RWPE2 (cell line): ENCODE measurements at regions not wholly inside any gene's neighbourhood (a gene's known extent, or its start where the extent isn't known, plus 50 kb on each side); places are given as distances from the start of the nearest gene placed in this dataset.

Source experiments
- ATAC-seq: fragments of 200-7000 bp; cut with Tn5 transposase; 3 replicates; pipeline ENCODE4 v1.9.1; 2021; ENCODE audit warnings: low read depth
- DNase-seq: peaks from one replicate; pipeline ENCODE4 v3.0.0-alpha.2; 2020; ENCODE audit warnings: low spot score
- H3K27ac ChIP-seq: fragments of 450-650 bp; 2 replicates; pipeline ENCODE4 v1.5.1; 2017; ENCODE audit warnings: mild to moderate bottlenecking; ENCODE audit not compliant: poor library complexity, severe bottlenecking
- H3K27me3 ChIP-seq: fragments of 250-450 bp; sonication (Bioruptor Pico); 2 replicates; pipeline ENCODE4 v1.5.1; 2021; ENCODE audit warnings: mild to moderate bottlenecking, moderate library complexity; ENCODE audit not compliant: insufficient read depth, poor library complexity, severe bottlenecking
- H3K36me3 ChIP-seq: fragments of 250-450 bp; sonication (Bioruptor Pico); 2 replicates; pipeline ENCODE4 v1.5.1; 2020; ENCODE audit warnings: low read depth, mild to moderate bottlenecking, moderate library complexity
- H3K4me1 ChIP-seq: fragments of 250-450 bp; sonication (Bioruptor Pico); 2 replicates; pipeline ENCODE4 v1.5.1; 2021; ENCODE audit warnings: mild to moderate bottlenecking, moderate library complexity; ENCODE audit not compliant: insufficient read depth, poor library complexity, severe bottlenecking
- H3K4me3 ChIP-seq: fragments of 250-450 bp; sonication (Bioruptor Pico); 2 replicates; pipeline ENCODE4 v1.5.1; 2021; ENCODE audit warnings: mild to moderate bottlenecking, moderate library complexity; ENCODE audit not compliant: severe bottlenecking
- H3K9me3 ChIP-seq: fragments of 250-450 bp; sonication (Bioruptor Pico); 2 replicates; pipeline ENCODE4 v1.5.1; 2021; ENCODE audit warnings: mild to moderate bottlenecking, moderate library complexity; ENCODE audit not compliant: severe bottlenecking
- CTCF ChIP-seq: fragments of 450-650 bp; IDR thresholded peaks from one replicate; pipeline ENCODE4 v1.5.1; 2017; ENCODE audit warnings: mild to moderate bottlenecking, moderate library complexity; ENCODE audit not compliant: poor library complexity, severe bottlenecking

GRCh38 chrY:17184299-17184698 lies 695.7 kb downstream of the CDY2B start:
- no peaks in the 10 kb centered on the region for H3K9me3 ChIP-seq
- H3K36me3 ChIP-seq, result no peaks in the 10 kb centered on the region
- peak; percentile 78 for ATAC-seq
- DNase-seq, result peak; percentile 67
- no peak overlapping the region for H3K4me3 ChIP-seq
- H3K27me3 ChIP-seq, result no peaks in the 10 kb centered on the region
- H3K4me1 ChIP-seq, result no peaks in the 10 kb centered on the region
- TF ChIP-seq CTCF, result no peak
- H3K27ac ChIP-seq, result peak overlapping the region; percentile 9

GRCh38 chrY:17166881-17167280 lies 713.1 kb downstream of the CDY2B start:
- H3K4me1 ChIP-seq, result peaks cover 7% of the 10 kb centered on the region
- no peak for DNase-seq
- H3K4me3 ChIP-seq, result no peak overlapping the region
- H3K27ac ChIP-seq, result no peak overlapping the region
- H3K9me3 ChIP-seq, result no peaks in the 10 kb centered on the region
- TF ChIP-seq CTCF, result no peak
- H3K27me3 ChIP-seq, result no peaks in the 10 kb centered on the region
- ATAC-seq, result peak; percentile 87
- no peaks in the 10 kb centered on the region for H3K36me3 ChIP-seq

DNA sequence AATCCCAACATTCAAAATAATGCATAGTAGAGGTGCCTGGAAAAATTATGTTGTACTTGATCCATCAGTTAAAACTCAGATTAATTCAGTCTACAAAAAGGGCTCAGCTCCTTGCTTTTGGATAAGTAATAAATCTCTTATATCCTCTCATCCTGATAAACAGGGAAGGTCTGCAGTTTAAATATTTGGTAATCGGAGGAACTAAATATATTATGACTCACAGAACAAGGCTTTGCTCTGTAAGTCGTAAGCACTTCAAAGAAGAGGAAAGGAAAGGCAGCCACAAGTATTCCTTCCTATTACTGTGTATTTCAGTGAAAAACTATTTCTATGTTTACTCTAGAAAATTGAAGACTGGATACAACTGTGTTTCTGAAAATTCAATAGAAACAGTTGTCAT lies 757.9 kb downstream of the CDY2B start:
- H3K9me3 ChIP-seq, result no peaks in the 10 kb centered on the region
- H3K27ac ChIP-seq, result no peak overlapping the region
- DNase-seq (no peak), ATAC-seq (0 out of 3 replicates have a peak, but pooled peaks have one; percentile 23)
- no peak overlapping the region for H3K4me3 ChIP-seq
- TF ChIP-seq CTCF, result no peak
- H3K4me1 ChIP-seq, result no peaks in the 10 kb centered on the region
- H3K36me3 ChIP-seq, result no peaks in the 10 kb centered on the region
- no peaks in the 10 kb centered on the region for H3K27me3 ChIP-seq

GRCh38 chrY:17085303-17085702 lies 794.7 kb downstream of the CDY2B start:
- H3K9me3 ChIP-seq, result no peaks in the 10 kb centered on the region
- DNase-seq, result no peak
- H3K4me1 ChIP-seq, result no peaks in the 10 kb centered on the region
- no peak overlapping the region for H3K27ac ChIP-seq
- no peaks in the 10 kb centered on the region for H3K36me3 ChIP-seq
- no peak for TF ChIP-seq CTCF
- no peak overlapping the region for H3K4me3 ChIP-seq
- H3K27me3 ChIP-seq, result no peaks in the 10 kb centered on the region
- no peak for ATAC-seq

- Histone ChIP-seq H3K27me3 (no peaks in the 10 kb centered on the region), H3K36me3 (no peaks in the 10 kb centered on the region), H3K4me3 (no peak overlapping the region), H3K9me3 (no peaks in the 10 kb centered on the region), H3K27ac (no peak overlapping the region), H3K4me1 (no peaks in the 10 kb centered on the region)
- no peak for DNase-seq
- no peak for ATAC-seq
- TF ChIP-seq CTCF, result no peak
Measured at GRCh38 chrY:17079887-17080286, 800.1 kb downstream of the CDY2B start.
